ENCODE measurements at regions not wholly inside any gene's neighbourhood (a gene's known extent, or its start where the extent isn't known, plus 50 kb on each side); places are given as distances from the start of the nearest gene placed in this dataset.

DNA sequence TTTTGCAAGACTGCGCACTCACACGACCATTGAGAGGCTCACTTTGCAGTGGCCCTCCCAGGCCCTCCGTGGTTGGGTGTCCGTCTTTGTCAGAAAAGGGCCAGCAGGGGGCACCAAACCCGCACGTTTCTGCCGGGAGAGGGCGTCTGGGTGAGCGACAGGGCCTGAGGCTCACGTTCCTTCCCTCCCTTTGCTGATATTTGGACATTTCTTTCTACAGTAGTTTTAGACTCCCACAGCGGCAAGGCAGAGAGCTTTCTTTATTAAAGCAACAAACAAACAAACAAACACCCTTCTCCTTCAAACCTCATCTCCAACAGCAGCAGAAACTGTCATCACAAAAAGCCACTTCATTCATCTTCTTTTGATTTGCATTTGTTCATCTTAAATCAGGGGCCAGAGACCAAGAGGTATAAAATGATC, 79.2 kb upstream of the WDR26 start:
- TF ChIP-seq, protein P1, sequence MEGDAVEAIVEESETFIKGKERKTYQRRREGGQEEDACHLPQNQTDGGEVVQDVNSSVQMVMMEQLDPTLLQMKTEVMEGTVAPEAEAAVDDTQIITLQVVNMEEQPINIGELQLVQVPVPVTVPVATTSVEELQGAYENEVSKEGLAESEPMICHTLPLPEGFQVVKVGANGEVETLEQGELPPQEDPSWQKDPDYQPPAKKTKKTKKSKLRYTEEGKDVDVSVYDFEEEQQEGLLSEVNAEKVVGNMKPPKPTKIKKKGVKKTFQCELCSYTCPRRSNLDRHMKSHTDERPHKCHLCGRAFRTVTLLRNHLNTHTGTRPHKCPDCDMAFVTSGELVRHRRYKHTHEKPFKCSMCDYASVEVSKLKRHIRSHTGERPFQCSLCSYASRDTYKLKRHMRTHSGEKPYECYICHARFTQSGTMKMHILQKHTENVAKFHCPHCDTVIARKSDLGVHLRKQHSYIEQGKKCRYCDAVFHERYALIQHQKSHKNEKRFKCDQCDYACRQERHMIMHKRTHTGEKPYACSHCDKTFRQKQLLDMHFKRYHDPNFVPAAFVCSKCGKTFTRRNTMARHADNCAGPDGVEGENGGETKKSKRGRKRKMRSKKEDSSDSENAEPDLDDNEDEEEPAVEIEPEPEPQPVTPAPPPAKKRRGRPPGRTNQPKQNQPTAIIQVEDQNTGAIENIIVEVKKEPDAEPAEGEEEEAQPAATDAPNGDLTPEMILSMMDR (IDR thresholded peaks at IDR 0.05), result peak; percentile 88 to 94 (median 90)
- TF ChIP-seq POLR2A (IDR thresholded peaks at IDR 0.05) (no peak), POLR2AphosphoS5 (IDR thresholded peaks at IDR 0.05) (no peak)

Data from transverse colon (tissue), 4 donors.